ENCODE measurements at regions not wholly inside any gene's neighbourhood (a gene's known extent, or its start where the extent isn't known, plus 50 kb on each side); places are given as distances from the start of the nearest gene placed in this dataset.

DNA sequence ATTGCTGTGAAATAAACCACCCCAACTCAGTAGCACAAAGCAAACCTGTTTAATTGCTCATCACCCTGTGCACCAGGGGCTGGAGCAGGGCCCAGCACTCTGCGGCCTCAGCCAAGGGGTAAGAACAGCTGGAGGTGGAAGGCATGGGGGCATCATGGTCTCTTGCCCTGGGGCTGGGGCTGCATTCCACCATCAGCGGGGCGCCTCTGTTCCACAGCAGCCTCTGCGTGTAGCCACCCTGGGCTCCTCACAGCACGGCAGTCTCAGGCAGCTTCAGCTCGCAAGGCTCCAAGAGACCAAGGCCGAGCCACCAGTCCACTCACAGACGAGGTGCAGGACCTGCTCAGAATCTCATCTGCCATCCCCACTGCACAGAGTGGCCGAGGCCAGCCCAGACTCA, 630.7 kb downstream of the TBC1D22A start:
- TF ChIP-seq CTCF (IDR thresholded peaks at IDR 0.05), result no peak
- TF ChIP-seq ZFX (IDR thresholded peaks at IDR 0.05; ENCODE audit: borderline replicate concordance), result no peak
